Gastrocnemius medialis (tissue), 4 donors: ENCODE measurements at regions not wholly inside any gene's neighbourhood (a gene's known extent, or its start where the extent isn't known, plus 50 kb on each side); places are given as distances from the start of the nearest gene placed in this dataset.

Experiments used
- POLR2A ChIP-seq, 2 donors: fragments of 450-650 bp; IDR thresholded peaks; one replicate each; pipeline ENCODE4 v1.6.1; 2017; ENCODE audit warnings: antibody characterized with exemption in 2 of 2, mild to moderate bottlenecking in 2 of 2, moderate library complexity in 2 of 2
- TF ChIP-seq, protein P1 (sequence below), 5 experiments: fragments of 450-650 bp in 3 of 5; fragments of 200-600 bp in 2 of 5; sonication (generic) in 2 of 5; IDR thresholded peaks in 4 of 5; conservative IDR thresholded peaks in 1 of 5; 1 replicate in 4 of 5; 2 replicates in 1 of 5; pipeline ENCODE4 v1.5.1; 2016 to 2019; ENCODE audit warnings: antibody characterized with exemption in 5 of 5, mild to moderate bottlenecking in 3 of 5, moderate library complexity in 3 of 5

DNA sequence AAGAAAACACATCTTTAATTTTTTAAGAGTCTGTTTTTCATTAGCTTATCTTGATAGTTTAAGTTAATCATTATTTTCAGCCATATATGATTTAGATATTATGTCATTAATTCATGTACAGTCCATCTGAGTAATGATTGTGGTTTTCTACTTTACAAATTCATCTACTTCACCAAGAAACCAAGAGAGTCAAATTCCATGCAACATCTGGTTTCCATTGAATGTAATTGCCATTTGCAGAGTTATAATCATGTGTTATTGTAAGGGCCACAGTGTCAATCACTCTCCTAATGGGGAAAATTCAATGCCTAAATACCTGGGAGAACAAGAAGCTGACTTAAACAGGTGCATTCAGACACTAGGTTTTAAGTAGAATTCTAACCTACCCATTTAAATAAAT, 217.2 kb upstream of the OSR1 start:
- TF ChIP-seq, protein P1, sequence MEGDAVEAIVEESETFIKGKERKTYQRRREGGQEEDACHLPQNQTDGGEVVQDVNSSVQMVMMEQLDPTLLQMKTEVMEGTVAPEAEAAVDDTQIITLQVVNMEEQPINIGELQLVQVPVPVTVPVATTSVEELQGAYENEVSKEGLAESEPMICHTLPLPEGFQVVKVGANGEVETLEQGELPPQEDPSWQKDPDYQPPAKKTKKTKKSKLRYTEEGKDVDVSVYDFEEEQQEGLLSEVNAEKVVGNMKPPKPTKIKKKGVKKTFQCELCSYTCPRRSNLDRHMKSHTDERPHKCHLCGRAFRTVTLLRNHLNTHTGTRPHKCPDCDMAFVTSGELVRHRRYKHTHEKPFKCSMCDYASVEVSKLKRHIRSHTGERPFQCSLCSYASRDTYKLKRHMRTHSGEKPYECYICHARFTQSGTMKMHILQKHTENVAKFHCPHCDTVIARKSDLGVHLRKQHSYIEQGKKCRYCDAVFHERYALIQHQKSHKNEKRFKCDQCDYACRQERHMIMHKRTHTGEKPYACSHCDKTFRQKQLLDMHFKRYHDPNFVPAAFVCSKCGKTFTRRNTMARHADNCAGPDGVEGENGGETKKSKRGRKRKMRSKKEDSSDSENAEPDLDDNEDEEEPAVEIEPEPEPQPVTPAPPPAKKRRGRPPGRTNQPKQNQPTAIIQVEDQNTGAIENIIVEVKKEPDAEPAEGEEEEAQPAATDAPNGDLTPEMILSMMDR (IDR thresholded peaks at IDR 0.05 in 4 of 5, conservative IDR thresholded peaks at IDR 0.05 in 1 of 5): no peak
- no peak for TF ChIP-seq POLR2A (IDR thresholded peaks at IDR 0.05)
